ENCODE measurements at regions not wholly inside any gene's neighbourhood (a gene's known extent, or its start where the extent isn't known, plus 50 kb on each side); places are given as distances from the start of the nearest gene placed in this dataset.

GRCh38 chrX:23235051-23235450 lies 99.6 kb upstream of the PTCHD1 start:
- peaks cover 19% of the 10 kb centered on the region for H3K4me1 Mint-ChIP-seq
- H3K27ac Mint-ChIP-seq: peak overlapping the region; percentile 74
- H3K36me3 Mint-ChIP-seq: peaks cover 9% of the 10 kb centered on the region
- H3K27me3 Mint-ChIP-seq (ENCODE audit: low read depth): no peaks in the 10 kb centered on the region
- ATAC-seq: no peak
- peak overlapping the region; percentile 21 for H3K4me3 Mint-ChIP-seq
- CTCF ChIA-PET: no interaction called here
- POLR2A ChIA-PET: no interaction called here
- H3K9me3 Mint-ChIP-seq: 0 out of 2 replicates have a peak, but pooled peaks cover 4% of the 10 kb centered on the region
- TF ChIP-seq PRDM15 (CRISPR knock-in tag; IDR thresholded peaks at IDR 0.05) (no peak), CTCF (IDR thresholded peaks at IDR 0.05) (no peak), NR2C2 (CRISPR knock-in tag; IDR thresholded peaks at IDR 0.05) (no peak), ZNF219 (CRISPR knock-in tag; IDR thresholded peaks at IDR 0.05; ENCODE audit: borderline replicate concordance) (no peak), MAX (CRISPR knock-in tag; IDR thresholded peaks at IDR 0.05) (no peak), IRF1 (CRISPR knock-in tag; IDR thresholded peaks at IDR 0.05) (no peak), ZNF423 (CRISPR knock-in tag; IDR thresholded peaks at IDR 0.05) (no peak), JUN (CRISPR knock-in tag; IDR thresholded peaks at IDR 0.05) (no peak), ZMAT4 (CRISPR knock-in tag; IDR thresholded peaks at IDR 0.05) (no peak), ELF4 (CRISPR knock-in tag; IDR thresholded peaks at IDR 0.05; ENCODE audit: low read depth) (no peak), PRRX2 (CRISPR knock-in tag; IDR thresholded peaks at IDR 0.05) (no peak), ATF3 (CRISPR knock-in tag; conservative IDR thresholded peaks at IDR 0.05) (no peak), KAT7 (CRISPR knock-in tag; IDR thresholded peaks at IDR 0.05; ENCODE audit: borderline replicate concordance) (no peak), NR1H2 (CRISPR knock-in tag; IDR thresholded peaks at IDR 0.05) (no peak), FOXP4 (CRISPR knock-in tag; IDR thresholded peaks at IDR 0.05) (no peak), NFATC4 (CRISPR knock-in tag; IDR thresholded peaks at IDR 0.05) (no peak), TEAD4 (CRISPR knock-in tag; IDR thresholded peaks at IDR 0.05) (no peak)
- TF ChIP-seq, protein P1, sequence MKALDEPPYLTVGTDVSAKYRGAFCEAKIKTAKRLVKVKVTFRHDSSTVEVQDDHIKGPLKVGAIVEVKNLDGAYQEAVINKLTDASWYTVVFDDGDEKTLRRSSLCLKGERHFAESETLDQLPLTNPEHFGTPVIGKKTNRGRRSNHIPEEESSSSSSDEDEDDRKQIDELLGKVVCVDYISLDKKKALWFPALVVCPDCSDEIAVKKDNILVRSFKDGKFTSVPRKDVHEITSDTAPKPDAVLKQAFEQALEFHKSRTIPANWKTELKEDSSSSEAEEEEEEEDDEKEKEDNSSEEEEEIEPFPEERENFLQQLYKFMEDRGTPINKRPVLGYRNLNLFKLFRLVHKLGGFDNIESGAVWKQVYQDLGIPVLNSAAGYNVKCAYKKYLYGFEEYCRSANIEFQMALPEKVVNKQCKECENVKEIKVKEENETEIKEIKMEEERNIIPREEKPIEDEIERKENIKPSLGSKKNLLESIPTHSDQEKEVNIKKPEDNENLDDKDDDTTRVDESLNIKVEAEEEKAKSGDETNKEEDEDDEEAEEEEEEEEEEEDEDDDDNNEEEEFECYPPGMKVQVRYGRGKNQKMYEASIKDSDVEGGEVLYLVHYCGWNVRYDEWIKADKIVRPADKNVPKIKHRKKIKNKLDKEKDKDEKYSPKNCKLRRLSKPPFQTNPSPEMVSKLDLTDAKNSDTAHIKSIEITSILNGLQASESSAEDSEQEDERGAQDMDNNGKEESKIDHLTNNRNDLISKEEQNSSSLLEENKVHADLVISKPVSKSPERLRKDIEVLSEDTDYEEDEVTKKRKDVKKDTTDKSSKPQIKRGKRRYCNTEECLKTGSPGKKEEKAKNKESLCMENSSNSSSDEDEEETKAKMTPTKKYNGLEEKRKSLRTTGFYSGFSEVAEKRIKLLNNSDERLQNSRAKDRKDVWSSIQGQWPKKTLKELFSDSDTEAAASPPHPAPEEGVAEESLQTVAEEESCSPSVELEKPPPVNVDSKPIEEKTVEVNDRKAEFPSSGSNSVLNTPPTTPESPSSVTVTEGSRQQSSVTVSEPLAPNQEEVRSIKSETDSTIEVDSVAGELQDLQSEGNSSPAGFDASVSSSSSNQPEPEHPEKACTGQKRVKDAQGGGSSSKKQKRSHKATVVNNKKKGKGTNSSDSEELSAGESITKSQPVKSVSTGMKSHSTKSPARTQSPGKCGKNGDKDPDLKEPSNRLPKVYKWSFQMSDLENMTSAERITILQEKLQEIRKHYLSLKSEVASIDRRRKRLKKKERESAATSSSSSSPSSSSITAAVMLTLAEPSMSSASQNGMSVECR (CRISPR knock-in tag; IDR thresholded peaks at IDR 0.05; ENCODE audit: borderline replicate concordance): no peak
- TF ChIP-seq, protein P2, sequence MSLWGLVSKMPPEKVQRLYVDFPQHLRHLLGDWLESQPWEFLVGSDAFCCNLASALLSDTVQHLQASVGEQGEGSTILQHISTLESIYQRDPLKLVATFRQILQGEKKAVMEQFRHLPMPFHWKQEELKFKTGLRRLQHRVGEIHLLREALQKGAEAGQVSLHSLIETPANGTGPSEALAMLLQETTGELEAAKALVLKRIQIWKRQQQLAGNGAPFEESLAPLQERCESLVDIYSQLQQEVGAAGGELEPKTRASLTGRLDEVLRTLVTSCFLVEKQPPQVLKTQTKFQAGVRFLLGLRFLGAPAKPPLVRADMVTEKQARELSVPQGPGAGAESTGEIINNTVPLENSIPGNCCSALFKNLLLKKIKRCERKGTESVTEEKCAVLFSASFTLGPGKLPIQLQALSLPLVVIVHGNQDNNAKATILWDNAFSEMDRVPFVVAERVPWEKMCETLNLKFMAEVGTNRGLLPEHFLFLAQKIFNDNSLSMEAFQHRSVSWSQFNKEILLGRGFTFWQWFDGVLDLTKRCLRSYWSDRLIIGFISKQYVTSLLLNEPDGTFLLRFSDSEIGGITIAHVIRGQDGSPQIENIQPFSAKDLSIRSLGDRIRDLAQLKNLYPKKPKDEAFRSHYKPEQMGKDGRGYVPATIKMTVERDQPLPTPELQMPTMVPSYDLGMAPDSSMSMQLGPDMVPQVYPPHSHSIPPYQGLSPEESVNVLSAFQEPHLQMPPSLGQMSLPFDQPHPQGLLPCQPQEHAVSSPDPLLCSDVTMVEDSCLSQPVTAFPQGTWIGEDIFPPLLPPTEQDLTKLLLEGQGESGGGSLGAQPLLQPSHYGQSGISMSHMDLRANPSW (CRISPR knock-in tag; conservative IDR thresholded peaks at IDR 0.05; ENCODE audit: low read depth): no peak
- TF ChIP-seq, protein P3, sequence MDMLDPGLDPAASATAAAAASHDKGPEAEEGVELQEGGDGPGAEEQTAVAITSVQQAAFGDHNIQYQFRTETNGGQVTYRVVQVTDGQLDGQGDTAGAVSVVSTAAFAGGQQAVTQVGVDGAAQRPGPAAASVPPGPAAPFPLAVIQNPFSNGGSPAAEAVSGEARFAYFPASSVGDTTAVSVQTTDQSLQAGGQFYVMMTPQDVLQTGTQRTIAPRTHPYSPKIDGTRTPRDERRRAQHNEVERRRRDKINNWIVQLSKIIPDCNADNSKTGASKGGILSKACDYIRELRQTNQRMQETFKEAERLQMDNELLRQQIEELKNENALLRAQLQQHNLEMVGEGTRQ (CRISPR knock-in tag; IDR thresholded peaks at IDR 0.05): no peak
- DNase-seq (ENCODE audit: low spot score): no peak
